GM19372 (cell line): ENCODE measurements at regions not wholly inside any gene's neighbourhood (a gene's known extent, or its start where the extent isn't known, plus 50 kb on each side); places are given as distances from the start of the nearest gene placed in this dataset.
A peak's percentile ranks its signal among the peaks of the same experiment; 100 is the strongest.
"Not testable (repeated sequence)": the region's sequence is repeated elsewhere in the genome, so short reads cannot be mapped to it uniquely, and the experiment has no call there.

Experiments used
- ATAC-seq: cut with Tn5 transposase; IDR thresholded peaks from one replicate; pipeline ENCODE4 v1.9.1; 2021; ENCODE audit warnings: mild to moderate bottlenecking, low read depth, moderate library complexity; ENCODE audit not compliant: unreplicated experiment

DNA sequence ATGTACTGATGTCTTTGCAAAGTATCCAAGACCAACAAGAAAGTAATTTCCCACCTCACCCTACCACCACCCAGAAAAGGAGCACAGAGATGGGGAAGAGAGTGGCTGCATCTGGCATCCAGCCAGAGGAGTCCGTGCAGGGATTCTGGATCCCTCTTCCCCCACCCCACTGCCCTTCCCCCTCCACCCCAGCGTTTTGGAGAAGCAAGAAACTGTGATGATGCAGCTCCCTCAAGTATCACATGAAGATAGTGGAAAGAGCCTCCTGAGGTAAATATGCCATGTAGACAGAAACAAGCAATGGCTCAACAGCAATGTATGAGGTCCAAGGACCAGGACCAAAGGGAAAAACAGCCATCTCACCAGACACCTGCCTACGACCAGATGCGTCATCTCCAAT is 153.8 kb downstream of the DEPDC1B start:
- ATAC-seq = no peak

DNA sequence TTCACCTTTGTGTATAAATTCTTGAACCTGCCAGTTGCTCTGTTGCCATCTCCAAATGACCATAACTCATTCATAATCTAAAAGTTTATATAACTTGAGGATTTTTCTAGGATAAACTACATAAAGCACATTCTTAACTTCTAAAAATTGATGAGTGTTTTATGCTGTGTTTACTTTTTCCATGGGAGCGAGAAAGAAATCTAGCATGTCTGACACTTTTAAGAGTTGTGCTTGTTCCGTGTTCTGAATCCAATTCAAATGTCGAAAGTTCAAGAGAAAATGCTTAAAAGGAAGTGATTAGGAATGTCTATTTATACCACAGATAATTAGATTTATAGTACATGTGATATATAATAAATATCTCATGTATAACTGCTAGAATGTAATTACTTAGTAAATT is 154.4 kb downstream of the DEPDC1B start:
- ATAC-seq = no peak

DNA sequence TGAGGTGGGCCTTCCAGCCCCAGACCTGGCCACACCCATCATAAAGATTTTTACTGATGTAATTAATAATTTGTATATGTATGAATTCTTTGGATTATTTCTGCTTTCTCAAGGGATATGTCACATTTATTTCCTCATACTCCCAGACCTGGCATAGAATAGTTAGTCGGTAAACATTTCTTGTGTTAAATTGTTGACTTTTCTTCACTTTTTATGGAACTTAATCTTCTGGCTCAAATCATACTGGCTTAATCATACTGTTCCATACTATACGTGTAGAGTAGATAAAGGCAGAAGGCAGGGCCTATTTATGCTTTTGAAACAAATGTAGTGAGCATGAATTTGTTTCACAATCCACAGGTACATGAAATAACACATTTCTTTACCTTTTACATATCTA is 155.8 kb downstream of the DEPDC1B start:
- no peak for ATAC-seq

DNA sequence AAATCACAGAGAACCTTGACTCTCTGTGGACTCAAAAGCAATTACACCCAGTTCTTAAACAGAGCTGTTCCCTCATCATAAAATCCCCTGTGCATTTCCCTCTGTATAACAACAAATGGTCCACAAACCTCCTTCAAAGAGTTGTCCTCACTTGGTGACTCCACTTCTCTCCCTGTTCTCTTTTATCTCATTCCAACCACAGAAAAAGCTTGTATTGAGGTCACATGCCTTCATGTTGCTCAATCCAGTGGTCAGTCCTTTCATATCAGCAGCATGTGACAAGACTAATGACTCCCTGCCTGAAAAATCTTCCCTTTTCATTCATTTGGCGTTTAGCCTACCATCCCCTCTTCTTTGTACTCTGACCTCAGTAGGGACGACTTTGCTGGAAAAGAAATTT is 158.0 kb downstream of the DEPDC1B start:
- peak; percentile 7 for ATAC-seq

DNA sequence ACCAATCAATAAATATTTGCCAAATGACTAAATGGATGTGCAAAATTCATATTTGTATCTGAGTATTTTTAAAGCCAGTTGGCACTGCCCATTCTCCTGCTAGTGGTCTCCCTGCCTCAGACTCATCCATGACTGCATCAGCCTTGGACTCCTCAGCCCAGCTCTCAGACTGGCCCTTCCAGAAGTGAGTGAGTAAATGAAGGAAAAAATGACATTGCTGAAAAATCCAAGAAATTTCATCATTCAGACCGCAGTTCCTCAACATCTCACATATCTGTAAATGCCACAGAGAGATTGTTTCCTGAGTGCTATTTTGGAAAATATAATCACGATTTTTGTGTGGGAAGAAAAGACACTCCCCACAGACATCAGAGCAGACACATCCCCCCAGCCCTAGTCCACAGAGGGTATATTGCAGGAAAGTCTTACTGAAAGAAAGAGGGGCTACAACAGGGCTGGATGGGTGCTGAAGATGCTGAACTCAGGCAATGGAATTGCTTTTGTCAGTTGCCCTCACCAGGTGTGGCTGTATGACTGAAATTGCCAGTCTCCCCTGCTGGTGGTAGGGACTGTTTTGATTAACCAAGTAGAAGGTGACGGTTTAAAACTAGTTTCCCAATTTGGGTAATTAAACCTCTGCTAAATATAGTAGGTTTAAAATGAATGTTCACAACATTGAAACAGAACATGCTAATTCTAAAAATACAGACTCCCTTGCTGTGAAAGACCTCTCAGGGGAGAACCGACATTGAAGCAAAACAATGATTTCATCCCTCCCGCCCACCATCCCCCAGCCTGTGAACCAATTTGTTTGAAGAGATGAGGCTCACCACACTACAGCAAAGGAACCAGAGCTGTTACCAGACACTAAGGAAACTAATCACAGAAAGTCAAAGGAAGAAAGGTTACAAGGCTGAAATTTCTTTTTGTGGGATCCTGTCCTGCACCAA is 158.8 kb downstream of the DEPDC1B start:
- peak; percentile 88 for ATAC-seq

DNA sequence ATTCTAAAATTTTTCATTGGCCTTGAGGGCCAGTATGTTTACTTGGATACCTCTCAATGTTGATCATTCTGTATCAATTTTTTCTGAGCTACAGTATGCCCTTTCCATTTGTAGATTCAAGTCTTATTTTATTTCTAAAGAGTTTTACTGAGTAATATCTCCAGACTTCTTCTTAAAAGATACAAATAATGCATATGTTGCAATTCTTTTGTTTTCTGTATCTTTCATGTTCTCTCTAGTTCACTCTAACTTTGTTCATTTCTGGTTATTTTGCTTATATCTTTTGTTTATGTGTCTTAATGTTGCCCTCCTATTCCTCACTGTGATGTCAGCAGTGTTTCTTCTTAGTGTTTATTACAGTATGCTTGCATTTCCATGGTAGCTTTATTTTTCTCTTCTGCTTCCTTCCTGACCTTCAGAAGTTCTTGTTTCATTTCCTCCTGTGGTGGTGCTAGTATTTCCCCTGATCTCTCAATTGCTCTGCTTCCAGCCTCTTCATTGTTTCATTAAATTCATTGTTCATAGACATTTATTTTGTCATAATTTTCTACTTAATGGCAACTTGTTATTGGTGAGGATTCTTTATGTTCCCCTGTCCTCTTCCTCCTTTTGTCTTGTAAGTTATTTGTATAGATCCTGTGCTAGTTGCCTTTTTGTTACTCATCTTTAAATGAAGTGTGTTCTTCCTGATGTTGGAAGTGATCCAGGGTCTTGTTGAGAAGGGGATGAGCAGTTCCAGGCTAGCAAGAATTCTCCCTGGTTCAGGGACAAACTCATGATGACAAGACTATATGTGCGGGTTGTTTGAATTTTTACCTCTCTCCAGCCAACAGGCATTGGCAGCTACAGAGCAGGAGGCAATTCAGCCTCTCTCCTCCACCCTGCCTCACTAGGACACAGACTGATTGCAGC is 160.8 kb downstream of the DEPDC1B start:
- no peak for ATAC-seq

DNA sequence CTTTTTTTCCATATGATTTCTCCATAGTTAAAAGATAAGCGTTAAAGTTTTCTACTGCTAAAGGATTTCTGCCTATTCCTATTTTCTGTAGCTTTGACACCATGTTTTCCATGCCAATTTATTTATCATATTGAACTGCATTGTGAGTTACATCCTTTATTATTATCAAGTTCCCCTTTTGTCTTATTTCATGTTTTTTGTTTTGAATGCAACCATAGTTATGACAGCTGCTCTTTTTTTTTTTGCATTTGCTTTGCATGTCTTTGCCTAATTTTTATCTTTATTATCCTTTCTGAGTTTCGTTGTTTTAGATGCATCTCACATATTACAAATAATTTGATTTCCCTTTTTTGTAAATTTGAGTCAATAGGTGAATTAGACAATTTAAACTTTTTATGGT is 161.5 kb downstream of the DEPDC1B start:
- no peak for ATAC-seq

DNA sequence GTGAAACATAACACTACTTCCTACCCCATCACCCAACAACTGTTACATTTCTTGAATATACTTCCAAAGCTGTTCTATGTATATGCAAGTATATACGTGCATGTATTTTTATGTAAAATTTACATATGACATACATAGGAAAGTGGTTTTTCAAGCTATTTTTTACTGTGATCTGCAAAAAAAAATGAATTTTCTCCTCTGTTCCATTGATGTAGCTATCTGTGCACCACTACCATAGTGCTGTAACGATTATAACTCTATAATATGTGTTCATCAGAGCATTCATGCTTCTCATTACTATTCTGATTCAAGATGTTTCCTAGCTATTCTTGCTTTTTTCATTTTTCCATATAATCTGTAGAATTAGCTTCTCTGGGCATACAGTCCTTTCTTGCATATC is 164.0 kb downstream of the DEPDC1B start:
- no peak for ATAC-seq

DNA sequence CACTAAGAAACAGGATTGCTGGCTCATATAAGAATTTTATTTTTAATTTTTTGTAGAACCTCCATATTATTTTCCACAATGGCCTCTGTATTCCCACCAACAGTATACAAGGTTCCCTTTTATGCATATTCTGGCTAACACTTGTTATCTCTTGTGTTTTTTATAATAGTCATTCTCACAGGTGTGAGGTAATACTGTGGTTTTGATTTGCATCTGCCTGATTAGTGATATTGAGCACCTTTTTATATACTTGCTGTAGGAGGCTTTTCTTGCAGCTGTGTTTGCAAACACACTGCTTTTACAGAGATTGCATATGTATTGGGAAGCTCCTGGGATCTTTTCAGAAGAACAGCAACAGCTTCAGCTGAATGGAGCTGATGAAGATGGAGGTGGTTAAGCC is 164.8 kb downstream of the DEPDC1B start:
- ATAC-seq = no peak

DNA sequence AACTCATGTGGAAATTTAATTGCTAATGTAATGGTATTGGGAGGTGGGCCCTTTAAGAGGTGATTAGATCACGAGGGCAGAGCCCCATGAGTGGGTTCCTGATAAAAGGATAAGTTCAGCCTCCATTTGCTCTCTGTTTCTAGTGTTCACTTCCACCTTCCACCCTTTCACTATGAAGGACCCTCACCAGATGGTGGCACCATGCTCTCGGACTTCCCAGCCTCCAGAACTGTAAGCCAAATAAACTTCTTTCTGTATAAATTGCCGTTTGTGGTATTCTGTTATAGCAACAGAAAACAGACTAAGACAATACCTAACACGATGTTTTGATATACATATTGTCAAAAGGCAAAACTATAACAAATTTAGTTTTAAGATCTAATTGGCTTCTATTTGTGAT is 166.2 kb downstream of the DEPDC1B start:
- ATAC-seq = no peak

DNA sequence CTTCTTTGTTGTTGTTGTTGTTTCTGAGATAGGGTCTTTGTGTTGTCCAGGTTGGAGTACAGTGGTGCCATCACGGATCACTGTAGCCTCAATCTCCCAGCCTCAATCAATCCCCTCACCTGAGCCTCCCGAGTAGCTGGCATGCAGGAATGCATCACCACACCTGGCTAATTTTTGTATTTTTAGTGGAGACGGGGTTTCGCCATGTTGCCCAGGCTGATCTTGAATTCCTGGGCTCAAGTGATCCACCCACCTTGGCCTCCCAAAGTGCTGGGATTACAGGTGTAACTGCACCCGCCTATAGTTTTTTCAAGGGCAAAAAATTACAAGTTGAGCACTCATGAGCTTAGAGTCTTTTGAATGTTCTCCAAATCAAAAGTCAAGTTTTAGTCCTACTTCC is 167.2 kb downstream of the DEPDC1B start:
- ATAC-seq = not testable (repeated sequence)

DNA sequence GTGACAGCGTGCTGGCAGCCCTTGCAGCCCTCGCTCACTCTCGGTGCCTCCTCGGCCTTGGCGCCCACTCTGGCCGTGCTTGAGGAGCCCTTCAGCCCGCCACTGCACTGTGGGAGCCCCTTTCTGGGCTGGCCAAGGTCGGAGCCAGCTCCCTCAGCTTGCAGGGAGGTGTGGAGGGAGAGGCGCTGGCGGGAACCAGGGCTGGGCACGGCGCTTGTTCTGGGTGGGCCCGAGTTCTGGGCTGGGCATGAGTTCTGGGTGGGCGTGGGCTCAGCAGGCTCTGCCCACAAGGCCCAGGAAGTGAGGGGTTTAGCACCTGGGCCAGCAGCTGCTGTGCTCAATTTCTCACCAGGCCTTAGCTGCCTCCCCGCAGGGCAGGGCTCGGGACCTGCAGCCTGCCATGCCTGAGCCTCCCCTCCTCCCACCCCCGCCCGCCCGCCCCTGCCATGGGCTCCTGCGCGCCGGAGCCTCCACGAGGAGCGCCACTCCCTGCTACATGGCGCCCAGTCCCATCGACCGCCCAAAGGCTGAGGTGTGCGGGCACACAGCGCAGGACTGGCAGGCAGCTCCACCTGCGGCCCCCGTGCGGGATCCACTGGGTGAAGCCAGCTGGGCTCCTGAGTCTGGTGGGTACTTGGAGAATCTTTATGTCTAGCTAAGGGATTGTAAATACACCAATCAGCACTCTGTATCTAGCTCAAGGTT is 169.7 kb downstream of the DEPDC1B start:
- not testable (repeated sequence) for ATAC-seq

DNA sequence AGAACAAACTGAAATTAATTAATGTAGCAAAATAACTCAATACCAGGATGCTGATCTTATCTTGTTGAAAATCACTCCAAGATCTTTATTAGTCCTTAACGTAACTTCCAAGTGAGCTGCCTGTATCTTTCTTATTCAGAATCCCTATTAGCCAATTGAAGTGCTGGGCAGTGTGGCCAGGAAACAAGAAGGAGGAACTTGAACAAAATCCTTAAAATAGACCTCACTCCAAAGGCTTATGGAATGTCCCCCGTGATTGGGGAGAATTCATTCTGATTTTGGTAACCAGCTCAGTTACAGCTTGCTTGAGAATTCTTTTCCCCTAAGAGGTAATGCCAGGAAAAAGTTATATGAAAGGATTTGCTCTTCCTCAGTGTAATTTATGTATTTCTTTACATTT is 171.0 kb downstream of the DEPDC1B start:
- no peak for ATAC-seq

DNA sequence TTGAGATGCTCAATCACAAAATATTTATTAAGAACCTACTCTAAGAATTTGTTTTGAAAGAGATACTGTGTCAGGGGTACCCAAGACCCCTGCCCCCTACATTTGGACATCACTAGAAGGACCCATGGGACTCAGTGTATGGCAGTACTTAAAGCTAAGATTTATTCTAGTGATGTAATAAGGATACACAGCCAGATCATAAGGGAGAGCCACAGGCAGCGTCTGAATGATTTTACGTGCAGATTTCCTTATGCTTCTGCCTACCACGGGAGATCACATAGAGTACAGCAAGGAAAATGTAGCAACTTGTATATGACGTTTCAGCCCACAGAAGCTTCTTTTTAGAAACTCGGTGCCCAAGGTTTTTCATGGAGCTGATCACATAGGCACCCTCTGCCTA is 172.9 kb downstream of the DEPDC1B start:
- no peak for ATAC-seq

DNA sequence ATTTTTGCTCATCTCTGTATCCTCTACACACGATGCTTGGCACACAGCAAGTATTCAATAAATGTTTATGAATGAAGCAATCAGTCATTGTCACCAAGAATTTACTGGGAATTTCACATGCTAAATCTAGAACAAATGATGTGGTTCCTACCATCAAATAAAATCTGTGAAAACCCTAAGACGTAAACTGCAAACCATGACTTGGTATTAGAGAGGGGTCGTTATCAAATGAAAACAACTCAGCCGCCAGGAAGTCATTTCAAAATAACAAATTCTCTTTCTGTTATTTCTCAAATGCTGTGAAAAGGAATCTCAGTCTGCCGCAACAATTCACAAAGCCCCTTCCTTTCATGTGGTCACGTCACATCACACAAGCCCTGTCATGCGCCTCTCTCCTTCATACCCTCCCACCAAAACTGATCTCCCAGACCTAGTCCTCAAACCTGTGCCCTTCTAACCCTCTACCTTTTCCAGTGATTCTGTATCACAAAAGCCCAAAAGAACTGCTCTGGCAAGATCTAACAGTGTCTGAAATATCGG is 173.6 kb downstream of the DEPDC1B start:
- no peak for ATAC-seq

DNA sequence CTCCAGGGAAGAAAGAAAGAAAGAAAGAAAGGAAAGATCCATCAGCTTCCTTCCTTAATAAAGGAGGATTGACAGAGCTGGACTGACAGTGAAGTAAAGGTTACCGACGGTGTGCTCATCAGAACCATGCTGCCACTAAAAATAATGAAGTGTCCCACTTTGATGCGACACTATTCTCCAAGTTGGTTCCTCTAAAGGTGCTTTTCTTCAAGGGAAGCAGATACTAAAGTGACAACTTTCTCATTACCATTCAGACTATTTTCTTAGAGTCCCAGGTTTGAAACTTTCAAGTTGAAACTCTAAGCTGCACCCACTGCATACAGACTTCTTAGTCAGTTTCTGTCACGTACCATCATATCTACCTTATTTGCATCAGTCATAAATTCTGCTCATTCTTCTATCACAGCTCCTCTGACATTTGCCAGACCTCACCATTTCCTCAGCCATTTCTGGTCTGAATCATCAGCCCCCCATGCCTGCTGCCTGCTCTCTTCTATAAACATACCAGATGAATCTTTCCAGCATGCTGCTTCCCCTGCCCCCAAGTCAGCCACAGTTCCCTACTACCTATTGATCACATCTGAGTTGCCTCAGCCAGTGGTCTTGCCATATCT is 177.6 kb downstream of the DEPDC1B start:
- peak; percentile 68 for ATAC-seq

DNA sequence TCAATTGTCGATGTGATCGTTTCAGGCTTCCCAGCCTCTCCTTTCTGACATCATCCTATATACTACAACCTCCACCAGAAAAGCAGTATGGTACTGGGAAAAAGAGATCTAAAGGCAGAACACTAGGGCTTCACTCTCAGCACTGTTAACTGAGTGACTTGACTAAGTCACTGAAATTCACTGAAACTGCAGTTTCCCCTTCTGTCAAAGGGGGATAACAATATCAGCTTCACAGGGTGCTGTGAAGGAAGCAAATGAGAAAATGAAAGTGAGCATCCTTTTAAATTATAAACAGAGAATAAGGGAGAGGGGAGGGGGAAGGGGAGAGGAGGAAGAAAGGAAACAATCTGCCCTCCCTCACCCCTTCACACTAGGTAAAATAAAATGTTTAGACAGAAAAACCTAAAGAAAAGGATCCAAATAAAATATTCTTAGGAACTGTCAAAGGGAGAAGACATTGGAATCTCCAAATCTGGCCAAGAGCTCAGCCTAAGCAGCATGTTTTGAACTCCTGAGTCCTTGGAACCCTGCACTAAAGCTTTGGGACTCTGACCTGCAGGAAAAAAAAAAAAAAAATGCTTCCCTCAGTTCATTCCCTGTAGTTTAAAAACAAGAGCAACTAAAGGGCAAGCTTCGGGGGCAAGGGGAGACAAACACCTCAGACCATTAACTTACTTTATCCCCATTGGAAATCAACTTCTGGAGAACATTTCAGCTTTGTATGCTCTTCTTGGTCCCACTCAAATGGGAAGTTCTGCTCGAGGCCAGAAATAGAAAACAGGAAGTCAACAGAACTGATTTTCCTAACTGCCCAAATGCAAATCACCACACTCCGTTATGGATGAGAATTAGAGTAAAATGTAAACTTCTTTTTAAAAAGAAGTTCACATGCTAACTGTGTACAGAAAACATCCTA is 178.3 kb downstream of the DEPDC1B start:
- ATAC-seq = peak; percentile 48

DNA sequence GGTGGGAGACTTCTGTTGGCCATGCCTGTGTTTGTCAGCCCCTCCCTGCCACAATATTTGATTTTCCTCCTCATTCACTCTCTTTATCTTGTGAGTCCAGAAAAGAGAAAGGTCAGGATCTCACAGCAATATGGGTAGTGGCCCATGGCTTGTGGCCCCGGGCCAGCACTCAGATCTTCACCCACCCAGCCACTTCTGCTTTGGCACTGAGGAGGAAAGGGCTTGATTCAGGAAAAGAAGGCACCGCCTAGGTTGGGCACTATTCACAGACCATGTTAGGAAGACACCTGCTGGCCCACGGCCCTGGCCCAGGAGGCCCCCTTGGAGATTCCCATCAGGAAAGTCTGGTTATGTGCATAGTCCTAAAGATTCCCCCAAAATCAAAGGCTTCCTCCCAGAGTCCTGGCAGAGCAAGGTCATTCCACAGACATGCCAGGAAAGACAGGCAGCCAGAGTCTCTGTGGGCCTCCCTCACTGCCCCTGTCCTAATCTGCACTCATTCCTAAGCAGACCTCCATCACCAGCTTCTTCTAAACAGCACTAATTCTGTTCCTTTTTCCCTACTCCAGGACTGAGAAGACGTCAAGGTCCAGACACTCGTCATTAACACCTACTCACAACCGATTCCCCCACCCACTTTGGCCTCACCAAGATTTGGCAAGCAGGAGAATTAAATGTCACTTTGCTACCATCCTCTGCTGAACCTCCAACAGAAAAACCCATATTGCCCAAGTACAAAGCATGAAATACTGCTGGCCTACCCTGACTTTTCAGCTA is 179.3 kb downstream of the DEPDC1B start:
- no peak for ATAC-seq
